Stimulated activated CD4-positive, alpha-beta T cell treated with anti-CD3 and anti-CD28 coated beads, Interleukin-15, amount 100 ng/mL, for 24 hours (primary cell): ENCODE measurements at regions not wholly inside any gene's neighbourhood (a gene's known extent, or its start where the extent isn't known, plus 50 kb on each side); places are given as distances from the start of the nearest gene placed in this dataset.

ENCODE experiments used
- DNase-seq: peaks from one replicate; pipeline ENCODE4 v3.0.0-alpha.2; 2020

GRCh38 chr2:172333235-172333977, 94.0 kb upstream of the ITGA6 start:
- DNase-seq, result no peak

GRCh38 chr2:172333978-172334330, 93.4 kb upstream of the ITGA6 start:
- no peak for DNase-seq

GRCh38 chr2:172334988-172335387, 92.4 kb upstream of the ITGA6 start:
- no peak for DNase-seq

- DNase-seq, result no peak
Measured at GRCh38 chr2:172335736-172336135, 91.7 kb upstream of the ITGA6 start.

GRCh38 chr2:172336681-172337080, 90.7 kb upstream of the ITGA6 start:
- no peak for DNase-seq

GRCh38 chr2:172339371-172340010, 87.9 kb upstream of the ITGA6 start:
- DNase-seq, result peak; percentile 5

GRCh38 chr2:172340394-172340793, 87.0 kb upstream of the ITGA6 start:
- DNase-seq, result no peak

GRCh38 chr2:172342078-172342477, 85.3 kb upstream of the ITGA6 start:
- no peak for DNase-seq

- DNase-seq, result no peak
Measured at GRCh38 chr2:172342611-172343010, 84.8 kb upstream of the ITGA6 start.

- DNase-seq, result no peak
Measured at GRCh38 chr2:172344159-172344558, 83.2 kb upstream of the ITGA6 start.

- no peak for DNase-seq
Measured at GRCh38 chr2:172345956-172346555, 81.3 kb upstream of the ITGA6 start.

- DNase-seq, result no peak
Measured at GRCh38 chr2:172348555-172349288, 78.7 kb upstream of the ITGA6 start.

- DNase-seq, result no peak
Measured at GRCh38 chr2:172350839-172351479, 76.4 kb upstream of the ITGA6 start.

GRCh38 chr2:172351586-172351985, 75.8 kb upstream of the ITGA6 start:
- DNase-seq, result no peak

- no peak for DNase-seq
Measured at GRCh38 chr2:172354347-172354746, 73.0 kb upstream of the ITGA6 start.

- DNase-seq, result no peak
Measured at GRCh38 chr2:172357442-172357841, 69.9 kb upstream of the ITGA6 start.

GRCh38 chr2:172358691-172359556, 68.5 kb upstream of the ITGA6 start:
- DNase-seq, result no peak

GRCh38 chr2:172361360-172361759, 66.0 kb upstream of the ITGA6 start:
- no peak for DNase-seq

GRCh38 chr2:172361840-172362239, 65.5 kb upstream of the ITGA6 start:
- DNase-seq, result no peak

GRCh38 chr2:172364261-172364660, 63.1 kb upstream of the ITGA6 start:
- DNase-seq, result no peak

- no peak for DNase-seq
Measured at GRCh38 chr2:172366596-172367150, 60.7 kb upstream of the ITGA6 start.
